ENCODE measurements at regions not wholly inside any gene's neighbourhood (a gene's known extent, or its start where the extent isn't known, plus 50 kb on each side); places are given as distances from the start of the nearest gene placed in this dataset.

GRCh38 chrX:6667048-6667768, 132.3 kb upstream of the VCX3A start:
- no peaks in the 10 kb centered on the region for H3K9me3 ChIP-seq (ENCODE audit: control insufficient read depth, insufficient read depth, low read depth, low read length)
- TF ChIP-seq ZNF169 (tag by site-specific recombination; IDR thresholded peaks at IDR 0.05) (no peak), ZNF175 (tag by site-specific recombination; IDR thresholded peaks at IDR 0.05) (no peak), ZNF10 (tag by site-specific recombination; IDR thresholded peaks at IDR 0.05) (no peak), ZNF843 (tag by site-specific recombination; IDR thresholded peaks at IDR 0.05) (no peak), ZNF621 (tag by site-specific recombination; IDR thresholded peaks at IDR 0.05) (no peak)
- CTCF ChIA-PET = no interaction called here
- no peak overlapping the region for H3K27ac ChIP-seq (ENCODE audit: extremely low read depth, low read depth, low read length)
- no peak overlapping the region for H3K4me3 ChIP-seq (ENCODE audit: low read depth, low read length)
- POLR2A ChIA-PET = no interaction called here
- H3K4me1 ChIP-seq (ENCODE audit: control insufficient read depth, insufficient read depth, low read length) = no peaks in the 10 kb centered on the region
- no peaks in the 10 kb centered on the region for H3K36me3 ChIP-seq (ENCODE audit: control insufficient read depth in 2 of 2, insufficient read depth in 1 of 2, low read length in 2 of 2)

GRCh38 chrX:6666624-6667023, 131.7 kb upstream of the VCX3A start:
- Histone ChIP-seq H3K36me3 (ENCODE audit: control insufficient read depth in 2 of 2, insufficient read depth in 1 of 2, low read length in 2 of 2) (no peaks in the 10 kb centered on the region), H3K4me3 (ENCODE audit: low read depth, low read length) (no peak overlapping the region), H3K9me3 (ENCODE audit: control insufficient read depth, insufficient read depth, low read depth, low read length) (no peaks in the 10 kb centered on the region), H3K27ac (ENCODE audit: extremely low read depth, low read depth, low read length) (no peak overlapping the region), H3K4me1 (ENCODE audit: control insufficient read depth, insufficient read depth, low read length) (no peaks in the 10 kb centered on the region)
- POLR2A ChIA-PET = no interaction called here
- TF ChIP-seq ZBTB17 (tag by site-specific recombination; IDR thresholded peaks at IDR 0.05) (no peak), IKZF3 (tag by site-specific recombination; IDR thresholded peaks at IDR 0.05) (no peak), ZNF449 (tag by site-specific recombination; IDR thresholded peaks at IDR 0.05) (no peak), ZNF341 (tag by site-specific recombination; IDR thresholded peaks at IDR 0.05; ENCODE audit: low read depth) (no peak), PRDM2 (tag by site-specific recombination; IDR thresholded peaks at IDR 0.05; ENCODE audit: borderline replicate concordance) (no peak), KLF17 (tag by site-specific recombination; IDR thresholded peaks at IDR 0.05) (no peak), ZNF19 (tag by site-specific recombination; IDR thresholded peaks at IDR 0.05; ENCODE audit: low read depth) (no peak), ZNF510 (tag by site-specific recombination; IDR thresholded peaks at IDR 0.05; ENCODE audit: insufficient replicate concordance) (no peak), ZFP37 (tag by site-specific recombination; IDR thresholded peaks at IDR 0.05) (no peak), TRIM28 (IDR thresholded peaks at IDR 0.05; ENCODE audit: borderline replicate concordance, low read length) (no peak), ZNF416 (tag by site-specific recombination; IDR thresholded peaks at IDR 0.05) (no peak), ZNF664 (tag by site-specific recombination; IDR thresholded peaks at IDR 0.05) (no peak), PRDM1 (tag by site-specific recombination; IDR thresholded peaks at IDR 0.05) (no peak), ZNF184 (tag by site-specific recombination; IDR thresholded peaks at IDR 0.05) (no peak), ZBTB49 (tag by site-specific recombination; IDR thresholded peaks at IDR 0.05; ENCODE audit: low read depth) (no peak), ZNF214 (tag by site-specific recombination; IDR thresholded peaks at IDR 0.05; ENCODE audit: borderline replicate concordance) (no peak), ZNF311 (tag by site-specific recombination; IDR thresholded peaks at IDR 0.05; ENCODE audit: borderline replicate concordance) (no peak)
- CTCF ChIA-PET = no interaction called here
